ENCODE measurements at regions not wholly inside any gene's neighbourhood (a gene's known extent, or its start where the extent isn't known, plus 50 kb on each side); places are given as distances from the start of the nearest gene placed in this dataset.

DNA sequence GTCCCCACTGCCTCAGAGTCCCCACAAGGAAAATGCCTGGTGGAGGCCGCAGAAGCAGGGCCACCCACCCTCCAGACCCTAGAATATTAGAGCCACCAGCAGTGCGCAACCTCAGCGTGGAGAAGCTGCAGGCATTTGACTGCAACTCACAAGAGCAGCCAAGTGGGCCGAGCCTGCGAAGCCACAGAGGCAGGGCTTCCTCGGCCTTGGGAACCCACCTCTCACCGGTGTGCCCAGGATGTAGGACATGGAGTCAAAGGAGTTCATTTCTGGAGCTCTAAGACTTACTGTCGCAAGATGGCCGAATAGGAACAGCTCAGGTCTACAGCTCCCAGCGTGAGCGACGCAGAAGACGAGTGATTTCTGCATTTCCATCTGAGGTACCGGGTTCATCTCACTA lies 397.9 kb upstream of the PIK3R1 start:
- Mint-ChIP-seq H3K27me3 (peaks cover 3% of the 10 kb centered on the region), H3K4me3 (no peak overlapping the region), H3K9me3 (ENCODE audit: insufficient read depth) (no peaks in the 10 kb centered on the region), H3K4me1 (peaks cover 4% of the 10 kb centered on the region), H3K27ac (no peak overlapping the region)
- Histone ChIP-seq H3K36me3 (replicated peaks in 1 of 2; ENCODE audit: control extremely low read depth in 1 of 2, control insufficient read depth in 1 of 2, extremely low read depth in 1 of 2, insufficient read depth in 2 of 2, low read length in 1 of 2) (no peaks in the 10 kb centered on the region), H3K27ac (ENCODE audit: low read length in 2 of 2) (no peak overlapping the region), H3K4me3 (ENCODE audit: control extremely low read depth in 1 of 5, extremely low read depth in 1 of 5, insufficient read depth in 1 of 5, low read depth in 2 of 5, low read length in 4 of 5) (no peak overlapping the region), H3K9me3 (ENCODE audit: control extremely low read depth in 1 of 3, control insufficient read depth in 2 of 3, insufficient read depth in 1 of 3, low read length in 2 of 3) (no peaks in the 10 kb centered on the region), H3K4me2 (replicated peaks; ENCODE audit: low read depth, low read length, poor library complexity, severe bottlenecking) (no peak overlapping the region), H3K27me3 (replicated peaks in 1 of 4; ENCODE audit: control extremely low read depth in 1 of 4, control insufficient read depth in 3 of 4, insufficient read depth in 4 of 4, low read length in 3 of 4) (no peaks in the 10 kb centered on the region), H2AFZ (ENCODE audit: insufficient read depth, low read depth, low read length, poor library complexity, severe bottlenecking) (no peak overlapping the region), H3K4me1 (ENCODE audit: control insufficient read depth in 2 of 2, insufficient read depth in 2 of 2, low read length in 2 of 2) (no peaks in the 10 kb centered on the region), H3K9ac (ENCODE audit: low read length) (no peak overlapping the region), H3K79me2 (ENCODE audit: control insufficient read depth, insufficient read depth, low read length) (no peaks in the 10 kb centered on the region), H4K20me1 (ENCODE audit: control insufficient read depth, insufficient read depth, low read length, poor library complexity, severe bottlenecking) (no peaks in the 10 kb centered on the region)
- 100% methylated on average over 6 of the region's 14 CpGs for WGBS (ENCODE audit: insufficient coverage)
- intact Hi-C loops (cut with micrococcal nuclease), result no loop called here
- DNase-seq (no peak), ATAC-seq (ENCODE audit: low read depth) (no peak)
- POLR2A ChIA-PET, result no interaction called here
- TF ChIP-seq EZH2 (IDR thresholded peaks at IDR 0.05; ENCODE audit: borderline replicate concordance, insufficient read depth, low read depth, low read length, poor library complexity, severe bottlenecking), result no peak
- TF ChIP-seq, protein P1, sequence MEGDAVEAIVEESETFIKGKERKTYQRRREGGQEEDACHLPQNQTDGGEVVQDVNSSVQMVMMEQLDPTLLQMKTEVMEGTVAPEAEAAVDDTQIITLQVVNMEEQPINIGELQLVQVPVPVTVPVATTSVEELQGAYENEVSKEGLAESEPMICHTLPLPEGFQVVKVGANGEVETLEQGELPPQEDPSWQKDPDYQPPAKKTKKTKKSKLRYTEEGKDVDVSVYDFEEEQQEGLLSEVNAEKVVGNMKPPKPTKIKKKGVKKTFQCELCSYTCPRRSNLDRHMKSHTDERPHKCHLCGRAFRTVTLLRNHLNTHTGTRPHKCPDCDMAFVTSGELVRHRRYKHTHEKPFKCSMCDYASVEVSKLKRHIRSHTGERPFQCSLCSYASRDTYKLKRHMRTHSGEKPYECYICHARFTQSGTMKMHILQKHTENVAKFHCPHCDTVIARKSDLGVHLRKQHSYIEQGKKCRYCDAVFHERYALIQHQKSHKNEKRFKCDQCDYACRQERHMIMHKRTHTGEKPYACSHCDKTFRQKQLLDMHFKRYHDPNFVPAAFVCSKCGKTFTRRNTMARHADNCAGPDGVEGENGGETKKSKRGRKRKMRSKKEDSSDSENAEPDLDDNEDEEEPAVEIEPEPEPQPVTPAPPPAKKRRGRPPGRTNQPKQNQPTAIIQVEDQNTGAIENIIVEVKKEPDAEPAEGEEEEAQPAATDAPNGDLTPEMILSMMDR (IDR thresholded peaks at IDR 0.05), result no peak
- CTCF ChIA-PET, result no interaction called here

DNA sequence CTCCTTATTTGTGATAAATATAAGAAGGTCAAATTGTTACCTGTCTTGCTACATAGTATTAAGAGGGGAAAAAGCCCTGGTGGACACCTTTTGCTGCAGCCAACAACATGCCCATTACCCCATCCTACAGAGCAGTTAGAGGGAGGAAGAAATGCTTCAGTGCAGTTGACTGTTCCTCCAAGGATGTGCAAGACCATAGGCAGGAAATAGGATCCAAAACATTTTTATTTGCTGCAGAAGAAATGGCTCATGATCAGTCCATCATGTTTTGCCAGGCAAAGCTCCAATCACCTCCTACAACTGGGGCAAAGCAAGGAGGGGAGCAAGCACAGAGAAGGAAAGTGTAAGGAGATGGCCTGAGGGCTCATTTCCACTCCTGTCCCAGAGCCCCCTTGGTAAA lies 399.1 kb upstream of the PIK3R1 start:
- no peaks in the 10 kb centered on the region for H4K20me1 ChIP-seq (ENCODE audit: control insufficient read depth, insufficient read depth, low read length, poor library complexity, severe bottlenecking)
- ChIA-PET POLR2A (no interaction called here), CTCF (no interaction called here)
- H2AFZ ChIP-seq (ENCODE audit: insufficient read depth, low read depth, low read length, poor library complexity, severe bottlenecking), result no peak overlapping the region
- no peak for ATAC-seq (ENCODE audit: low read depth)
- H3K27ac ChIP-seq (ENCODE audit: low read length in 2 of 2), result no peak overlapping the region
- no peak overlapping the region for H3K4me2 ChIP-seq (replicated peaks; ENCODE audit: low read depth, low read length, poor library complexity, severe bottlenecking)
- Mint-ChIP-seq H3K4me3 (no peak overlapping the region), H3K27me3 (peaks cover 6% of the 10 kb centered on the region), H3K4me1 (peaks cover 4% of the 10 kb centered on the region), H3K27ac (no peak overlapping the region), H3K9me3 (ENCODE audit: insufficient read depth) (no peaks in the 10 kb centered on the region)
- H3K4me3 ChIP-seq (ENCODE audit: control extremely low read depth in 1 of 5, extremely low read depth in 1 of 5, insufficient read depth in 1 of 5, low read depth in 2 of 5, low read length in 4 of 5), result no peak overlapping the region
- no peak for TF ChIP-seq EZH2 (IDR thresholded peaks at IDR 0.05; ENCODE audit: borderline replicate concordance, insufficient read depth, low read depth, low read length, poor library complexity, severe bottlenecking)
- TF ChIP-seq, protein P1 (IDR thresholded peaks at IDR 0.05), result no peak
- no peaks in the 10 kb centered on the region for H3K27me3 ChIP-seq (replicated peaks in 1 of 4; ENCODE audit: control extremely low read depth in 1 of 4, control insufficient read depth in 3 of 4, insufficient read depth in 4 of 4, low read length in 3 of 4)
- H3K79me2 ChIP-seq (ENCODE audit: control insufficient read depth, insufficient read depth, low read length), result no peaks in the 10 kb centered on the region
- H3K4me1 ChIP-seq (ENCODE audit: control insufficient read depth in 2 of 2, insufficient read depth in 2 of 2, low read length in 2 of 2), result no peaks in the 10 kb centered on the region
- no peak overlapping the region for H3K9ac ChIP-seq (ENCODE audit: low read length)
- no peak for DNase-seq
- intact Hi-C loops (cut with micrococcal nuclease), result no loop called here
- H3K9me3 ChIP-seq (ENCODE audit: control extremely low read depth in 1 of 3, control insufficient read depth in 2 of 3, insufficient read depth in 1 of 3, low read length in 2 of 3), result no peaks in the 10 kb centered on the region
- no peaks in the 10 kb centered on the region for H3K36me3 ChIP-seq (replicated peaks in 1 of 2; ENCODE audit: control extremely low read depth in 1 of 2, control insufficient read depth in 1 of 2, extremely low read depth in 1 of 2, insufficient read depth in 2 of 2, low read length in 1 of 2)

Measured in B cell (primary cell).